WTC11 (cell line): ENCODE measurements at regions not wholly inside any gene's neighbourhood (a gene's known extent, or its start where the extent isn't known, plus 50 kb on each side); places are given as distances from the start of the nearest gene placed in this dataset.

Experiments used
- FOXP1 ChIP-seq: sonication (generic); formaldehyde crosslinking; IDR thresholded peaks from 2 replicates; pipeline ENCODE4 v1.8.0; 2022; ENCODE audit warnings: missing genetic modification reagents, mild to moderate bottlenecking, moderate library complexity, borderline replicate concordance
- JUN ChIP-seq: sonication (generic); formaldehyde crosslinking; IDR thresholded peaks from 2 replicates; pipeline ENCODE4 v1.8.0; 2023; ENCODE audit warnings: mild to moderate bottlenecking, missing genetic modification reagents
- NR1H2 ChIP-seq: sonication (generic); formaldehyde crosslinking; IDR thresholded peaks from 2 replicates; pipeline ENCODE4 v1.9.0; 2021; ENCODE audit warnings: mild to moderate bottlenecking, moderate library complexity, missing genetic modification reagents
- SMAD4 ChIP-seq: sonication (generic); formaldehyde crosslinking; IDR thresholded peaks from 2 replicates; pipeline ENCODE4 v1.8.0; 2022; ENCODE audit warnings: mild to moderate bottlenecking, missing genetic modification reagents
- SOX15 ChIP-seq: fragments of 250-450 bp; sonication (Bioruptor Pico); IDR thresholded peaks from 2 replicates; pipeline ENCODE4 v1.9.0; 2021; ENCODE audit warnings: mild to moderate bottlenecking
- TCF7 ChIP-seq: sonication (generic); formaldehyde crosslinking; IDR thresholded peaks from 2 replicates; pipeline ENCODE4 v1.8.0; 2022; ENCODE audit warnings: mild to moderate bottlenecking, low read depth, missing genetic modification reagents, moderate library complexity
- TF ChIP-seq, protein P1 (sequence below): fragments of 200-600 bp; IDR thresholded peaks from 2 replicates; pipeline ENCODE4 v1.8.0; 2022; ENCODE audit warnings: antibody characterized with exemption
- TF ChIP-seq, protein P2 (sequence below): sonication (generic); formaldehyde crosslinking; IDR thresholded peaks from 2 replicates; pipeline ENCODE4 v1.8.1; 2023; ENCODE audit warnings: mild to moderate bottlenecking, missing genetic modification reagents
- TF ChIP-seq, protein P3 (sequence below): sonication (generic); formaldehyde crosslinking; IDR thresholded peaks from 2 replicates; pipeline ENCODE4 v1.8.0; 2022; ENCODE audit warnings: mild to moderate bottlenecking, missing genetic modification reagents

DNA sequence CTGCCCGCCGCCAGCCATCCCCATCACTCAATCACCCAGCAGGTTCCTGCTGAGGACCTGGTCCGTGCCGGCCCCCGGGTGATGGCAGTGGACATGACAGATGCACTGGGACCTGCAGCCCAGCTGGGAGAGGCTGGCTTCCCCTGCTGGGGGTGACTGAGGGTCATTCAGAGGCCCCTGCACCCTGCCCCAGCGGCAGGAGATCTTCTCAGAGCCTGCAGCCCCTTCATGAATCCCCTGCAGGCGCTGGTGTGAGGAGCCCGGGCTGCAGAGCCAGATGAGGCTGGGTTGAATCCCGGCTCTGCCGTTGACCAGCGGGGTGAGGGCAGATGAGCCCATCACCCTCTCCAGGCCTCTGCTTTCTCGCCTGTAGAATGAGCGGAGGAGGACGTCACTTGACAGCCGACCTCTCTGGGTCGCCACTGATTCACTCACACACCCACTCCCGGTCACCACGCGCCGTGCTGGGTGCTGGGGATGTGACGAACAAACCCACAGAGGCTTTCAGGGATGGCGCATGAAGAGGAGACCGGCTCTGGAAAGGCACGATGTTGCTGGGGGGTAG is 95.2 kb upstream of the CIBAR2 start:
- no peak for TF ChIP-seq JUN (CRISPR knock-in tag)
- TF ChIP-seq, protein P1, sequence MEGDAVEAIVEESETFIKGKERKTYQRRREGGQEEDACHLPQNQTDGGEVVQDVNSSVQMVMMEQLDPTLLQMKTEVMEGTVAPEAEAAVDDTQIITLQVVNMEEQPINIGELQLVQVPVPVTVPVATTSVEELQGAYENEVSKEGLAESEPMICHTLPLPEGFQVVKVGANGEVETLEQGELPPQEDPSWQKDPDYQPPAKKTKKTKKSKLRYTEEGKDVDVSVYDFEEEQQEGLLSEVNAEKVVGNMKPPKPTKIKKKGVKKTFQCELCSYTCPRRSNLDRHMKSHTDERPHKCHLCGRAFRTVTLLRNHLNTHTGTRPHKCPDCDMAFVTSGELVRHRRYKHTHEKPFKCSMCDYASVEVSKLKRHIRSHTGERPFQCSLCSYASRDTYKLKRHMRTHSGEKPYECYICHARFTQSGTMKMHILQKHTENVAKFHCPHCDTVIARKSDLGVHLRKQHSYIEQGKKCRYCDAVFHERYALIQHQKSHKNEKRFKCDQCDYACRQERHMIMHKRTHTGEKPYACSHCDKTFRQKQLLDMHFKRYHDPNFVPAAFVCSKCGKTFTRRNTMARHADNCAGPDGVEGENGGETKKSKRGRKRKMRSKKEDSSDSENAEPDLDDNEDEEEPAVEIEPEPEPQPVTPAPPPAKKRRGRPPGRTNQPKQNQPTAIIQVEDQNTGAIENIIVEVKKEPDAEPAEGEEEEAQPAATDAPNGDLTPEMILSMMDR: no peak
- TF ChIP-seq FOXP1 (CRISPR knock-in tag): no peak
- TF ChIP-seq SOX15 (CRISPR knock-in tag): no peak
- no peak for TF ChIP-seq SMAD4
- no peak for TF ChIP-seq NR1H2
- TF ChIP-seq, protein P2, sequence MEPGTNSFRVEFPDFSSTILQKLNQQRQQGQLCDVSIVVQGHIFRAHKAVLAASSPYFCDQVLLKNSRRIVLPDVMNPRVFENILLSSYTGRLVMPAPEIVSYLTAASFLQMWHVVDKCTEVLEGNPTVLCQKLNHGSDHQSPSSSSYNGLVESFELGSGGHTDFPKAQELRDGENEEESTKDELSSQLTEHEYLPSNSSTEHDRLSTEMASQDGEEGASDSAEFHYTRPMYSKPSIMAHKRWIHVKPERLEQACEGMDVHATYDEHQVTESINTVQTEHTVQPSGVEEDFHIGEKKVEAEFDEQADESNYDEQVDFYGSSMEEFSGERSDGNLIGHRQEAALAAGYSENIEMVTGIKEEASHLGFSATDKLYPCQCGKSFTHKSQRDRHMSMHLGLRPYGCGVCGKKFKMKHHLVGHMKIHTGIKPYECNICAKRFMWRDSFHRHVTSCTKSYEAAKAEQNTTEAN (CRISPR knock-in tag): no peak
- no peak for TF ChIP-seq TCF7
- TF ChIP-seq, protein P3, sequence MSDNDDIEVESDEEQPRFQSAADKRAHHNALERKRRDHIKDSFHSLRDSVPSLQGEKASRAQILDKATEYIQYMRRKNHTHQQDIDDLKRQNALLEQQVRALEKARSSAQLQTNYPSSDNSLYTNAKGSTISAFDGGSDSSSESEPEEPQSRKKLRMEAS: no peak
